CD8-positive, alpha-beta memory T cell (primary cell): ENCODE measurements at regions not wholly inside any gene's neighbourhood (a gene's known extent, or its start where the extent isn't known, plus 50 kb on each side); places are given as distances from the start of the nearest gene placed in this dataset.

Experiments
- CTCF ChIA-PET: fragments of 350-600 bp; sonication (Branson Sonifier 250); formaldehyde crosslinking; loops from one replicate; lab custom pipeline; 2021; ENCODE audit warnings: antibody characterized with exemption; lab: Charles Lee
- POLR2A ChIA-PET: fragments of 350-600 bp; sonication (Branson Sonifier 250); formaldehyde crosslinking; loops from one replicate; lab custom pipeline; 2021; ENCODE audit warnings: antibody characterized with exemption; lab: Charles Lee
- DNase-seq, 5 donors: peaks; one replicate each; pipeline versions ENCODE4 v3.0.0 to v3.0.0-alpha.2; 2020 to 2022; ENCODE audit warnings: mixed read lengths in 1 of 5
- H3K27ac ChIP-seq: one replicate; pipeline ENCODE4 v1.7.0; 2013; ENCODE audit warnings: low read depth, mild to moderate bottlenecking, low read length, moderate library complexity
- H3K27me3 ChIP-seq: 2 replicates; pipeline ENCODE4 v1.7.0; 2013; ENCODE audit warnings: low read length, mild to moderate bottlenecking; ENCODE audit not compliant: insufficient read depth, poor library complexity, severe bottlenecking
- H3K36me3 ChIP-seq: 2 replicates; pipeline ENCODE4 v1.7.0; 2013; ENCODE audit warnings: mild to moderate bottlenecking, low read length, moderate library complexity; ENCODE audit not compliant: insufficient read depth
- H3K4me1 ChIP-seq: 2 replicates; pipeline ENCODE4 v1.7.0; 2013; ENCODE audit warnings: mild to moderate bottlenecking, low read length, moderate library complexity; ENCODE audit not compliant: insufficient read depth
- H3K4me3 ChIP-seq: 2 replicates; pipeline ENCODE4 v1.7.0; 2013; ENCODE audit warnings: mild to moderate bottlenecking, low read length
- H3K9me3 ChIP-seq: 2 replicates; pipeline ENCODE4 v1.7.0; 2013; ENCODE audit warnings: mild to moderate bottlenecking, low read length
- H3K27ac Mint-ChIP-seq, 8 donors: one replicate each; pipeline ENCODE4 v1.8.0; 2020 to 2021; ENCODE audit warnings: mixed read lengths in 8 of 8, mild to moderate bottlenecking in 6 of 8, inconsistent platforms in 3 of 8, moderate library complexity in 3 of 8
- H3K27me3 Mint-ChIP-seq, 2 donors: one replicate each; pipeline ENCODE4 v1.8.0; 2020 to 2021; ENCODE audit warnings: mixed read lengths in 2 of 2, mild to moderate bottlenecking in 1 of 2, moderate library complexity in 1 of 2
- H3K36me3 Mint-ChIP-seq, 3 donors: one replicate each; pipeline ENCODE4 v1.8.0; 2020 to 2021; ENCODE audit warnings: mixed read lengths in 3 of 3, inconsistent platforms in 1 of 3, mild to moderate bottlenecking in 1 of 3
- H3K4me1 Mint-ChIP-seq, 3 donors: one replicate each; pipeline ENCODE4 v1.8.0; 2020 to 2021; ENCODE audit warnings: mixed read lengths in 3 of 3, inconsistent platforms in 1 of 3, mild to moderate bottlenecking in 1 of 3
- H3K4me3 Mint-ChIP-seq, 7 donors: one replicate each; pipeline ENCODE4 v1.8.0; 2020 to 2021; ENCODE audit warnings: mixed read lengths in 7 of 7, mild to moderate bottlenecking in 6 of 7, moderate library complexity in 4 of 7, inconsistent platforms in 2 of 7
- H3K9me3 Mint-ChIP-seq, 5 donors: one replicate each; pipeline ENCODE4 v1.8.0; 2020 to 2022; ENCODE audit warnings: mixed read lengths in 5 of 5, mild to moderate bottlenecking in 3 of 5, moderate library complexity in 2 of 5, inconsistent platforms in 1 of 5

DNA sequence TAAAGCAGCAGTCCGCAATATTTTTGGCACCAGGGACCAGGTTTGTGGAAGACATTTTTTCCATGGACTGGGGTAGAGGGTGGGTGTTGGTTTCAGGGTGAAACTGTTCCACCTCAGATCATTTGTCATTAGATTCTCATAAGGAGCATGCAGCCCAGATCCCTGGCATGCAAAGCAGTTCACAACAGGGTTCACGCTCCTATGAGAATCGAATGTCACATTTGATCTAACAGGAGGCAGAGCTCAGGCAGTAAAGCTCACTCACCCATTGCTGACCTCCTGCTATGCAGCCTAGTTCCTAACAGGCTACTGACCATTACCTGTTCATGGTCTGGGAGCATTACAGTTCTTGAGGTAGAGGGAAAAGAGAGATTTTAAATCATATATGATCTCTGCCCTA, 241.5 kb upstream of the COX7C start:
- peaks cover 0 to 6% (median 0%) of the 10 kb centered on the region in 5 donors for H3K9me3 Mint-ChIP-seq
- POLR2A ChIA-PET = no interaction called here
- CTCF ChIA-PET = no interaction called here

DNA sequence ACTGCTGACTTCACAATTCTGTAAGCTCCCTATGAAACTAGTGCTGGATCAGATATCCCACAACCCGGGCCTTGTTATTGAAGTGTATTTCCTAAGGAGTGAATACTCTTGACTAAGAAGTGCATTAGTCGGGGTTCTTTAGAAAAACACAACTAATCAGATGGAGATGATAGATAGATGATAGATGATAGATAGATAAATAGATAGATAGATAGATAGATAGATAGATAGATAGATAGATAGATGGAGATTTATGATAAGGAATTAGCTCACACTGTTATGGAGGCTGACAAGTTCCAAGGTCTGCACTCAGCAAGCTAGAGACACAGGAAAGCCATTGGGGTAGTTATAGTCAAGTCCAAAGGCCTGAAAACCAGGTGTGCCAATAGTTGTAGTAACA, 214.6 kb upstream of the COX7C start:
- no peak overlapping the region for H3K27ac ChIP-seq
- H3K27me3 ChIP-seq = no peaks in the 10 kb centered on the region
- CTCF ChIA-PET = no interaction called here
- H3K4me1 ChIP-seq = no peaks in the 10 kb centered on the region
- Mint-ChIP-seq H3K9me3 (peaks cover 0 to 6% (median 0%) of the 10 kb centered on the region in 5 donors), H3K36me3 (no peaks in the 10 kb centered on the region), H3K27me3 (no peaks in the 10 kb centered on the region), H3K27ac (no peak overlapping the region), H3K4me1 (no peaks in the 10 kb centered on the region), H3K4me3 (no peak overlapping the region)
- POLR2A ChIA-PET = no interaction called here
- H3K9me3 ChIP-seq = no peaks in the 10 kb centered on the region
- H3K36me3 ChIP-seq = no peaks in the 10 kb centered on the region
- no peak overlapping the region for H3K4me3 ChIP-seq
- no peak for DNase-seq

More for the DNA sequence above, 241.5 kb upstream of the COX7C start:
- Mint-ChIP-seq H3K36me3 (no peaks in the 10 kb centered on the region), H3K27ac (no peak overlapping the region), H3K27me3 (no peaks in the 10 kb centered on the region), H3K4me3 (no peak overlapping the region), H3K4me1 (no peaks in the 10 kb centered on the region)
- Histone ChIP-seq H3K27me3 (no peaks in the 10 kb centered on the region), H3K36me3 (no peaks in the 10 kb centered on the region), H3K4me3 (no peak overlapping the region), H3K4me1 (no peaks in the 10 kb centered on the region), H3K9me3 (no peaks in the 10 kb centered on the region), H3K27ac (no peak overlapping the region)
- no peak for DNase-seq

DNA sequence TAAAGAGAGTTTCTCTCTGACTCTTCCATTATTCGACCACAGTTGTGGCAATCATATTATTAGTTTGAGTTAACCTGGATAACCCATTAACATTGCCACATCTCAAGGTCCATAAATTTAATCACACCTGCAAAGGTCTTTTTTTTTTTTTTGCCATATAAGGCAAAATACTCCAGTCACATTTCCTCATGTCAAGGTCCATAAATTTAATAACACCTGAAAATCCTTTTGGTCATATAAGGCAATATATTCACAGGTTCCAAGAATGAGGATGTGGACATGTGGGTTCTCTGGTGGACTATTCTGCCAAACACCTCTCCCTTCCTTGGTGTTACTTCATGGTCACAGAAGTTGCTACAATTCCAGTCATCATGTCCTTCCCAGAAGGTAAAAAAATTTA, 213.5 kb upstream of the COX7C start:
- Histone ChIP-seq H3K27me3 (no peaks in the 10 kb centered on the region), H3K4me1 (no peaks in the 10 kb centered on the region), H3K4me3 (no peak overlapping the region), H3K36me3 (no peaks in the 10 kb centered on the region), H3K9me3 (no peaks in the 10 kb centered on the region), H3K27ac (no peak overlapping the region)
- DNase-seq = no peak
- no peak overlapping the region for H3K27ac Mint-ChIP-seq
- peaks cover 0 to 6% (median 2%) of the 10 kb centered on the region in 5 donors for H3K9me3 Mint-ChIP-seq
- H3K4me3 Mint-ChIP-seq = no peak overlapping the region
- ChIA-PET CTCF (no interaction called here), POLR2A (no interaction called here)
- no peaks in the 10 kb centered on the region for H3K4me1 Mint-ChIP-seq
- H3K27me3 Mint-ChIP-seq = no peaks in the 10 kb centered on the region
- no peaks in the 10 kb centered on the region for H3K36me3 Mint-ChIP-seq

DNA sequence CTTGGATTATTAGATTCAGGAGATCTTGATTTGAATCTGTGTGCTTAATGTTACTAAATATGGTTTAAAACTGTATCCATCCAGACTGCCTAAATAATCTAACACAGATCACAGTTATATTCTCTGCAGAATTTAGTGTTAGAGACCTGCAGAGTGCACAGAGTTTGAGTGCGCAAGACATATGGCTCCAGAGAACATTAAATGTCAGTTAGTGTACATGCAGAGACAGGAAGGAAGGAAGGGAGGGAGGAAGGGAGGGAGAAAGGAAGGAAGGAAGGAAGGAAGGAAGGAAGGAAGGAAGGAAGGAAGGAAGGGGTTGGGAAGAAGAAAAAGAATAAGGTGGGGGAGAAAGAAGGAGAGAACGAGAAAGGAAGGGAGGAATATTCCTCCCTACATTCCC, 210.0 kb upstream of the COX7C start:
- no peaks in the 10 kb centered on the region for H3K36me3 Mint-ChIP-seq

DNA sequence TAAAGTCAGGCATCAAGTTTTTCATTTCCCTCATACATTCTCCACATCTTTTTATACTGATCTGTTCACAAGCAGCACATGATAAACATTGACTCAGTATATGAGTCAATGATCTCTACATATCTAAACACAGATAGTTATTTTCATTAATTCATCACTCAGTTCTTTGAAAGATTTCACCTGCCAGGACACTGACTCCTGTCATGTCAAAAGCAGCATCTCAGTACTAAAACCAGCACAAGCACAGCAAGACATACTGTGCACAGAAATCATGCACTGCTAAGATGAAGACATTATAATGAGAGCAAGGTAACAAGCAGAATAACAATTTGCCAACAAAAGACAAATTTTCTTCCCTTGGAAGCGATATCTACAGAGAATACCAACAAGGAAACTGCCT, 206.1 kb upstream of the COX7C start:
- H3K9me3 Mint-ChIP-seq = peaks cover 0 to 4% (median 2%) of the 10 kb centered on the region in 5 donors
- Histone ChIP-seq H3K9me3 (no peaks in the 10 kb centered on the region), H3K4me1 (no peaks in the 10 kb centered on the region), H3K36me3 (no peaks in the 10 kb centered on the region), H3K4me3 (no peak overlapping the region), H3K27ac (no peak overlapping the region), H3K27me3 (no peaks in the 10 kb centered on the region)
- H3K4me1 Mint-ChIP-seq = no peaks in the 10 kb centered on the region
- POLR2A ChIA-PET = no interaction called here
- H3K36me3 Mint-ChIP-seq = no peaks in the 10 kb centered on the region
- no peak overlapping the region for H3K27ac Mint-ChIP-seq
- DNase-seq = no peak
- CTCF ChIA-PET = no interaction called here
- no peak overlapping the region for H3K4me3 Mint-ChIP-seq
- H3K27me3 Mint-ChIP-seq = no peaks in the 10 kb centered on the region

More for the DNA sequence above, 210.0 kb upstream of the COX7C start:
- Mint-ChIP-seq H3K4me3 (no peak overlapping the region), H3K27me3 (no peaks in the 10 kb centered on the region), H3K4me1 (no peaks in the 10 kb centered on the region), H3K27ac (no peak overlapping the region), H3K9me3 (peaks cover 0 to 2% (median 0%) of the 10 kb centered on the region in 5 donors)
- ChIA-PET CTCF (no interaction called here), POLR2A (no interaction called here)
- DNase-seq = no peak
- H3K4me3 ChIP-seq = no peak overlapping the region
- no peaks in the 10 kb centered on the region for H3K27me3 ChIP-seq
- H3K36me3 ChIP-seq = no peaks in the 10 kb centered on the region
- no peak overlapping the region for H3K27ac ChIP-seq
- no peaks in the 10 kb centered on the region for H3K9me3 ChIP-seq
- H3K4me1 ChIP-seq = no peaks in the 10 kb centered on the region

DNA sequence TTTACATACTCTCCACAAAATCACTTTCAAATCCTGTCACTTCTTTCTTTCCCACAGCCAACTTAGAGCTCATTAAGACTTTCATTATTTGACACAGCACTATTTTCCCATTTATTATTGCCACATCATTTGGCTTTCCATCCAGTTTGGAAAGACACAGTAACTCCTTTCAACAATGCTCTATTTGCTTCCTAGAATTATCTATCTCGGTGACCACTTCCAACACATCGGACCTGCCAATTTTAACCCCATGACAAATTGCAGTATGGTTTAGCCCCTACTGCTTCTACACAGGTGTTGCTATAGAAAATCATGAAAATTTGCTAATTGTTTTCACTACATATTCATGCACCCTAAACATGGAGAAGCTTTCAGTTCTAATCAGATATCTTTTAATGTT, 190.6 kb upstream of the COX7C start:
- no peak overlapping the region for H3K27ac ChIP-seq
- ChIA-PET CTCF (no interaction called here), POLR2A (no interaction called here)
- Mint-ChIP-seq H3K4me3 (no peak overlapping the region), H3K9me3 (peaks cover 0 to 7% (median 0%) of the 10 kb centered on the region in 5 donors), H3K4me1 (no peaks in the 10 kb centered on the region), H3K27me3 (peaks cover 0 to 1% of the 10 kb centered on the region in 2 donors), H3K36me3 (no peaks in the 10 kb centered on the region), H3K27ac (no peak overlapping the region)
- no peaks in the 10 kb centered on the region for H3K27me3 ChIP-seq
- H3K4me3 ChIP-seq = no peak overlapping the region
- no peaks in the 10 kb centered on the region for H3K36me3 ChIP-seq
- no peaks in the 10 kb centered on the region for H3K4me1 ChIP-seq
- no peak for DNase-seq
- no peaks in the 10 kb centered on the region for H3K9me3 ChIP-seq

DNA sequence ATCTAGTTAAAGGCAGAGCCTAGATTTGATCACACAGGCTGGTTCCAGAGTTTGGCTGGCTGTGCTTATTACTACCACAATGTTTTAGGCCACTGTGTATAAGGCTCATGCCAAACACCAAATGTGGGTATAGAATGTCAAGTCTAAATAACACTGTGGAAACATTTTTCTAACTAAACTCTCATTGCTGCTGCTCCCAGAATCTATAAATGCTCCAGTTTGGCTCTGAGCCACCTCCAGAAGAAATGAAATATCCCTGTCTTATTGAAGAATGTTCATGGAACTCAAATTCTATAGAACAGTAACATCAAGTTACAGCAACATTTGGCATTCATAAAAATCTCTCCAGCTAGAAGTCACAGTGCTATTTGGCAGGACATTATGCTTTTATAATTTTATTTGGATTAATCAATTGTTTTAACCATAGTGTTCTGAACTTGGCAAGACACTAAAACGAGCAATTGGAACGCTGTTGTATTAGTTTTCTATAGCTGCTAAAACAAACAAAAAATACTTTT, 178.1 kb upstream of the COX7C start:
- no peaks in the 10 kb centered on the region for H3K36me3 Mint-ChIP-seq
- no peak overlapping the region for H3K4me3 Mint-ChIP-seq
- Histone ChIP-seq H3K27ac (no peak overlapping the region), H3K4me1 (no peaks in the 10 kb centered on the region), H3K9me3 (no peaks in the 10 kb centered on the region), H3K36me3 (no peaks in the 10 kb centered on the region), H3K4me3 (no peak overlapping the region), H3K27me3 (no peaks in the 10 kb centered on the region)
- H3K9me3 Mint-ChIP-seq = no peaks in the 10 kb centered on the region
- H3K4me1 Mint-ChIP-seq = no peaks in the 10 kb centered on the region
- no peak for DNase-seq
- POLR2A ChIA-PET = no interaction called here
- CTCF ChIA-PET = no interaction called here
- H3K27me3 Mint-ChIP-seq = no peaks in the 10 kb centered on the region
- no peak overlapping the region for H3K27ac Mint-ChIP-seq

DNA sequence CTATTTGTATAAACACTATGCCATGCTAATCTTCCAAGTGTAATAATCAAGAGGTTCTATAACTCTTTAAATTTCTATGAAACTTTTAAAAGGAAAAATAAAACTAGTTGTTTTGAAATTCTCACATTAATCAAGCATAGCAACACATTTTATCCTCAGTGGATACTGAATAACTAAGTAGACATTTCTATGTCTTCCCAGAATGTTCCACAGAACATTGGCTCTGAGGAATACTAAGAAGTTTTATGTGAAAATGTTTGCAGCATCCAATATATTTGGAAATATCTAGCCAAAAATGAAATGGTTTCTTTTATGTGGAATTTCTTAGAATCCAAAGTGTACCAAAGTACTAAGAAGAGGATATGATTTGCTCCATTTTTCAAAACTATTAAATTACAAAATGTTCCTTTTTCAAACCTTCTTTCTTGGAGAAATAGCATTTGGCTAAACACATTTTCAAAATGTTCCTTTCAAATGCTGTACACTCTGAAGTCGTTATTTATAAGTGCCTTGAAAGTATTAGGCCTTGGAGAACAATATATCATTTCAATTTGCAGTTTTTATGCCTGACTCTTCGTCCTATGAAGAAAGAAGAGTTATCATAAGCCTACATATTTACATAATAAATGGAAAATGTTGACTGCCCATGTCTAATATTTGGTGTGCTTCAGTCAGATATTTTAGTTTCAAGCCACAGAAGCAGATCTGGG, 175.6 kb upstream of the COX7C start:
- Mint-ChIP-seq H3K27me3 (no peaks in the 10 kb centered on the region), H3K4me3 (no peak overlapping the region), H3K9me3 (no peaks in the 10 kb centered on the region), H3K4me1 (no peaks in the 10 kb centered on the region), H3K27ac (no peak overlapping the region), H3K36me3 (no peaks in the 10 kb centered on the region)
- no peaks in the 10 kb centered on the region for H3K4me1 ChIP-seq
- H3K36me3 ChIP-seq = no peaks in the 10 kb centered on the region
- H3K27me3 ChIP-seq = no peaks in the 10 kb centered on the region
- H3K4me3 ChIP-seq = no peak overlapping the region
- H3K27ac ChIP-seq = no peak overlapping the region
- H3K9me3 ChIP-seq = no peaks in the 10 kb centered on the region
- POLR2A ChIA-PET = no interaction called here
- CTCF ChIA-PET = no interaction called here
- DNase-seq = no peak
